ENCODE measurements at regions not wholly inside any gene's neighbourhood (a gene's known extent, or its start where the extent isn't known, plus 50 kb on each side); places are given as distances from the start of the nearest gene placed in this dataset.
"Not testable (repeated sequence)": the region's sequence is repeated elsewhere in the genome, so short reads cannot be mapped to it uniquely, and the experiment has no call there.

GRCh38 chr5:152052470-152052869 is 127.8 kb upstream of the GLRA1 start:
- no CpG with 5 or more reads among the region's 3 CpGs for WGBS (ENCODE audit: extremely low coverage, insufficient coverage, insufficient read length)

GRCh38 chr5:152051499-152052454 is 127.1 kb upstream of the GLRA1 start:
- no peak overlapping the region for H3K18ac ChIP-seq (ENCODE audit: low read length)
- no CpG with 5 or more reads among the region's 10 CpGs for WGBS (ENCODE audit: extremely low coverage, insufficient coverage, insufficient read length)

More at GRCh38 chr5:152052470-152052869, 127.8 kb upstream of the GLRA1 start:
- no peak overlapping the region for H4K8ac ChIP-seq (ENCODE audit: low read depth, low read length)
- no peaks in the 10 kb centered on the region for H3K79me2 ChIP-seq (ENCODE audit: control insufficient read depth, insufficient read depth, low read length, poor library complexity)
- no peak overlapping the region for H3K27ac ChIP-seq (ENCODE audit: low read depth, low read length)
- H2BK5ac ChIP-seq (ENCODE audit: low read depth, low read length, poor library complexity) = no peak overlapping the region
- no peak overlapping the region for H3K4ac ChIP-seq (ENCODE audit: low read depth, low read length)
- H3K4me3 ChIP-seq (ENCODE audit: low read depth, low read length) = no peak overlapping the region
- no peak overlapping the region for H4K91ac ChIP-seq (ENCODE audit: low read depth, low read length)
- H2BK120ac ChIP-seq (ENCODE audit: insufficient read depth, low read length, poor library complexity) = no peak overlapping the region
- H2AK5ac ChIP-seq (ENCODE audit: low read length) = no peak overlapping the region
- no peaks in the 10 kb centered on the region for H3K36me3 ChIP-seq (ENCODE audit: control insufficient read depth in 1 of 2, insufficient read depth in 2 of 2, low read length in 2 of 2)
- no peak overlapping the region for H2AFZ ChIP-seq (ENCODE audit: insufficient read depth, low read length, poor library complexity)
- DNase-seq = no peak
- no peak overlapping the region for H3K18ac ChIP-seq (ENCODE audit: low read length)
- H3K4me1 ChIP-seq (ENCODE audit: control insufficient read depth in 1 of 2, insufficient read depth in 2 of 2, low read length in 2 of 2) = peaks cover 8 to 9% of the 10 kb centered on the region in 2 experiments
- H3K79me1 ChIP-seq (ENCODE audit: low read length) = no peaks in the 10 kb centered on the region
- no peak overlapping the region for H4K12ac ChIP-seq (ENCODE audit: low read depth, low read length)
- H2BK12ac ChIP-seq (ENCODE audit: low read length) = no peak overlapping the region
- H3K4me2 ChIP-seq (ENCODE audit: low read length) = peak overlapping the region; percentile 15
- no peaks in the 10 kb centered on the region for H3K27me3 ChIP-seq (ENCODE audit: insufficient read depth, low read length)
- H3K9me3 ChIP-seq (ENCODE audit: insufficient read depth, low read depth, low read length) = no peaks in the 10 kb centered on the region
- H3K14ac ChIP-seq (ENCODE audit: low read length) = no peak overlapping the region
- no peak overlapping the region for H3K23ac ChIP-seq (ENCODE audit: low read length)
- H3K9ac ChIP-seq (ENCODE audit: low read length) = no peak overlapping the region

GRCh38 chr5:152046361-152046760 is 121.7 kb upstream of the GLRA1 start:
- Histone ChIP-seq H2AK5ac (ENCODE audit: low read length) (no peak overlapping the region), H3K4me3 (ENCODE audit: low read depth, low read length) (no peak overlapping the region), H4K12ac (ENCODE audit: low read depth, low read length) (no peak overlapping the region), H2BK12ac (ENCODE audit: low read length) (no peak overlapping the region), H3K27ac (ENCODE audit: low read depth, low read length) (no peak overlapping the region), H3K79me1 (ENCODE audit: low read length) (no peaks in the 10 kb centered on the region), H3K14ac (ENCODE audit: low read length) (no peak overlapping the region), H3K4ac (ENCODE audit: low read depth, low read length) (no peak overlapping the region), H2BK120ac (ENCODE audit: insufficient read depth, low read length, poor library complexity) (no peak overlapping the region), H3K4me1 (ENCODE audit: control insufficient read depth in 1 of 2, insufficient read depth in 2 of 2, low read length in 2 of 2) (no peaks in the 10 kb centered on the region), H3K18ac (ENCODE audit: low read length) (no peak overlapping the region), H4K8ac (ENCODE audit: low read depth, low read length) (no peak overlapping the region), H3K9ac (ENCODE audit: low read length) (no peak overlapping the region), H3K4me2 (ENCODE audit: low read length) (no peak overlapping the region), H4K91ac (ENCODE audit: low read depth, low read length) (no peak overlapping the region), H3K79me2 (ENCODE audit: control insufficient read depth, insufficient read depth, low read length, poor library complexity) (no peaks in the 10 kb centered on the region), H3K9me3 (ENCODE audit: insufficient read depth, low read depth, low read length) (no peaks in the 10 kb centered on the region), H3K27me3 (ENCODE audit: insufficient read depth, low read length) (no peaks in the 10 kb centered on the region), H3K36me3 (ENCODE audit: control insufficient read depth in 1 of 2, insufficient read depth in 2 of 2, low read length in 2 of 2) (no peaks in the 10 kb centered on the region), H2BK5ac (ENCODE audit: low read depth, low read length, poor library complexity) (no peak overlapping the region), H3K23ac (ENCODE audit: low read length) (no peak overlapping the region), H2AFZ (ENCODE audit: insufficient read depth, low read length, poor library complexity) (no peak overlapping the region)
- WGBS (ENCODE audit: extremely low coverage, insufficient coverage, insufficient read length) = no CpG with 5 or more reads among the region's 4 CpGs
- peak; percentile 65 to 81 for DNase-seq

More at GRCh38 chr5:152051499-152052454, 127.1 kb upstream of the GLRA1 start:
- no peak overlapping the region for H4K8ac ChIP-seq (ENCODE audit: low read depth, low read length)
- no peak overlapping the region for H3K23ac ChIP-seq (ENCODE audit: low read length)
- H2BK5ac ChIP-seq (ENCODE audit: low read depth, low read length, poor library complexity) = no peak overlapping the region
- H3K79me1 ChIP-seq (ENCODE audit: low read length) = no peaks in the 10 kb centered on the region
- no peaks in the 10 kb centered on the region for H3K9me3 ChIP-seq (ENCODE audit: insufficient read depth, low read depth, low read length)
- H3K14ac ChIP-seq (ENCODE audit: low read length) = no peak overlapping the region
- peak; percentile 26 to 52 for DNase-seq
- no peaks in the 10 kb centered on the region for H3K79me2 ChIP-seq (ENCODE audit: control insufficient read depth, insufficient read depth, low read length, poor library complexity)
- no peak overlapping the region for H4K91ac ChIP-seq (ENCODE audit: low read depth, low read length)
- peaks cover 8 to 9% of the 10 kb centered on the region in 2 experiments for H3K4me1 ChIP-seq (ENCODE audit: control insufficient read depth in 1 of 2, insufficient read depth in 2 of 2, low read length in 2 of 2)
- H3K27me3 ChIP-seq (ENCODE audit: insufficient read depth, low read length) = no peaks in the 10 kb centered on the region
- H2BK12ac ChIP-seq (ENCODE audit: low read length) = no peak overlapping the region
- no peak overlapping the region for H3K4me2 ChIP-seq (ENCODE audit: low read length)
- H2AK5ac ChIP-seq (ENCODE audit: low read length) = no peak overlapping the region
- H2AFZ ChIP-seq (ENCODE audit: insufficient read depth, low read length, poor library complexity) = no peak overlapping the region
- H2BK120ac ChIP-seq (ENCODE audit: insufficient read depth, low read length, poor library complexity) = no peak overlapping the region
- H3K27ac ChIP-seq (ENCODE audit: low read depth, low read length) = no peak overlapping the region
- no peak overlapping the region for H3K4ac ChIP-seq (ENCODE audit: low read depth, low read length)
- H3K36me3 ChIP-seq (ENCODE audit: control insufficient read depth in 1 of 2, insufficient read depth in 2 of 2, low read length in 2 of 2) = no peaks in the 10 kb centered on the region
- H4K12ac ChIP-seq (ENCODE audit: low read depth, low read length) = no peak overlapping the region
- no peak overlapping the region for H3K9ac ChIP-seq (ENCODE audit: low read length)
- H3K4me3 ChIP-seq (ENCODE audit: low read depth, low read length) = no peak overlapping the region

GRCh38 chr5:152038856-152039255 is 114.2 kb upstream of the GLRA1 start:
- not testable (repeated sequence) for H3K79me1 ChIP-seq (ENCODE audit: low read length); H3K36me3 ChIP-seq (ENCODE audit: control insufficient read depth in 1 of 2, insufficient read depth in 2 of 2, low read length in 2 of 2); H2BK12ac ChIP-seq (ENCODE audit: low read length); DNase-seq; H3K4me3 ChIP-seq (ENCODE audit: low read depth, low read length); H3K9ac ChIP-seq (ENCODE audit: low read length); H3K4ac ChIP-seq (ENCODE audit: low read depth, low read length); H3K27me3 ChIP-seq (ENCODE audit: insufficient read depth, low read length); H2AK5ac ChIP-seq (ENCODE audit: low read length); H3K9me3 ChIP-seq (ENCODE audit: insufficient read depth, low read depth, low read length); H3K14ac ChIP-seq (ENCODE audit: low read length); H2BK120ac ChIP-seq (ENCODE audit: insufficient read depth, low read length, poor library complexity); H2BK5ac ChIP-seq (ENCODE audit: low read depth, low read length, poor library complexity); H4K12ac ChIP-seq (ENCODE audit: low read depth, low read length); H3K4me1 ChIP-seq (ENCODE audit: control insufficient read depth in 1 of 2, insufficient read depth in 2 of 2, low read length in 2 of 2); H3K18ac ChIP-seq (ENCODE audit: low read length); H4K91ac ChIP-seq (ENCODE audit: low read depth, low read length); H4K8ac ChIP-seq (ENCODE audit: low read depth, low read length); H3K4me2 ChIP-seq (ENCODE audit: low read length); H2AFZ ChIP-seq (ENCODE audit: insufficient read depth, low read length, poor library complexity); H3K79me2 ChIP-seq (ENCODE audit: control insufficient read depth, insufficient read depth, low read length, poor library complexity); H3K27ac ChIP-seq (ENCODE audit: low read depth, low read length); H3K23ac ChIP-seq (ENCODE audit: low read length)
- WGBS (ENCODE audit: extremely low coverage, insufficient coverage, insufficient read length) = no CpG with 5 or more reads among the region's 2 CpGs

All from trophoblast cell (in vitro differentiated cells and primary cell).